ENCODE measurements at regions not wholly inside any gene's neighbourhood (a gene's known extent, or its start where the extent isn't known, plus 50 kb on each side); places are given as distances from the start of the nearest gene placed in this dataset.

GRCh38 chrX:39952989-39953388, 144.8 kb downstream of the BCOR start:
- no peak for DNase-seq (ENCODE audit: low spot score)

GRCh38 chrX:39953879-39954278, 143.9 kb downstream of the BCOR start:
- DNase-seq (ENCODE audit: low spot score): no peak

- DNase-seq (ENCODE audit: low spot score): no peak
Observed at GRCh38 chrX:39954851-39955250, 142.9 kb downstream of the BCOR start.

GRCh38 chrX:39955625-39956024, 142.1 kb downstream of the BCOR start:
- DNase-seq (ENCODE audit: low spot score): no peak

GRCh38 chrX:39956803-39957394, 140.9 kb downstream of the BCOR start:
- DNase-seq (ENCODE audit: low spot score): no peak

- no peak for DNase-seq (ENCODE audit: low spot score)
Observed at GRCh38 chrX:39957816-39958566, 139.8 kb downstream of the BCOR start.

- no peak for DNase-seq (ENCODE audit: low spot score)
Observed at GRCh38 chrX:39958850-39959249, 138.9 kb downstream of the BCOR start.

GRCh38 chrX:39960219-39960618, 137.5 kb downstream of the BCOR start:
- no peak for DNase-seq (ENCODE audit: low spot score)

- DNase-seq (ENCODE audit: low spot score): no peak
Observed at GRCh38 chrX:39961441-39961840, 136.3 kb downstream of the BCOR start.

- DNase-seq (ENCODE audit: low spot score): no peak
Observed at GRCh38 chrX:39965051-39965573, 132.6 kb downstream of the BCOR start.

GRCh38 chrX:39966176-39966575, 131.6 kb downstream of the BCOR start:
- no peak for DNase-seq (ENCODE audit: low spot score)

GRCh38 chrX:39967348-39967747, 130.4 kb downstream of the BCOR start:
- no peak for DNase-seq (ENCODE audit: low spot score)

GRCh38 chrX:39969099-39969818, 128.5 kb downstream of the BCOR start:
- no peak for DNase-seq (ENCODE audit: low spot score)

- DNase-seq (ENCODE audit: low spot score): no peak
Observed at GRCh38 chrX:39969819-39970504, 127.8 kb downstream of the BCOR start.

GRCh38 chrX:39971760-39972159, 126.0 kb downstream of the BCOR start:
- no peak for DNase-seq (ENCODE audit: low spot score)

GRCh38 chrX:39972340-39972739, 125.4 kb downstream of the BCOR start:
- DNase-seq (ENCODE audit: low spot score): no peak

- no peak for DNase-seq (ENCODE audit: low spot score)
Observed at GRCh38 chrX:39973810-39974209, 123.9 kb downstream of the BCOR start.

GRCh38 chrX:39974270-39974669, 123.5 kb downstream of the BCOR start:
- DNase-seq (ENCODE audit: low spot score): no peak

GRCh38 chrX:39975101-39975925, 122.4 kb downstream of the BCOR start:
- DNase-seq (ENCODE audit: low spot score): no peak

GRCh38 chrX:39981946-39982345, 115.8 kb downstream of the BCOR start:
- DNase-seq (ENCODE audit: low spot score): no peak

GRCh38 chrX:39982948-39983347, 114.8 kb downstream of the BCOR start:
- peak; percentile 24 for DNase-seq (ENCODE audit: low spot score)
